8988T (cell line): ENCODE measurements at regions not wholly inside any gene's neighbourhood (a gene's known extent, or its start where the extent isn't known, plus 50 kb on each side); places are given as distances from the start of the nearest gene placed in this dataset.

ENCODE experiments used
- DNase-seq: peaks from one replicate; pipeline ENCODE4 v3.0.0; 2011

DNA sequence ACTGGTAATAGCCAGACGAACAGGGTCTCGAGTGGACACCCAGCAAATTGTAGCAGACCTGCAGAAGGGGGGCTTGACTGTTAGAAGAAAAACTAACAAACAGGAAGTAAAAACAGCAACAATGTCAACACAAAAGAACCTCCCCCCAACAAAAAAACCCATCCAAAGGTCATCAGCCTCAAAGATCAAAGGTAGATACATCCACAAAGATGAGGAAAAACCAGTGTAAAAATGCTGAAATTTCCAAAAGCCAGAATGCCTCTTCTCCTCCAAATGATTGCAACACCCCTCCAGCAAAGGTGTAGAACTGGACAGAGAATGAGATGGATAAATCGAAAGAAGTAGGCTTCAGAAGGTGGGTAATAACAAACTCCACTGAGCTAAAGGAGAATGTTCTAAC, 313.0 kb upstream of the TEX13C start:
- no peak for DNase-seq

DNA sequence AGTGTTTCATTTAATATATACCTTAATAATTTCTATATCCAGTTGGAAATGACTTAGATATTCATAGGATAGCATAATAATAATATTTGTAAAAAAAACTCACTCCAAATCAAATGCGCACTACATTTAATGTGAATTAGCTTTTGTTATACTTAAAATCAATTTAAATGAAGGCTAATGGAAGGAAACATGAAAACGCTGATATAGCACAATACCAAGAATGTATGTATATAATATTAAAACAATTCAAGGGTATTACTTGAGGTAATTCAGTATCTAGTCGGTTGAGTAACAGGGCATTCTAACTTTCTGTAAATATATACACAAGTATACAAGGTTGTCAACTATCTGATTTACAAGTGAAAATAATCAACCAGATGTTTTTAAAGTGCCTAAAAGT, 307.1 kb upstream of the TEX13C start:
- DNase-seq = no peak

DNA sequence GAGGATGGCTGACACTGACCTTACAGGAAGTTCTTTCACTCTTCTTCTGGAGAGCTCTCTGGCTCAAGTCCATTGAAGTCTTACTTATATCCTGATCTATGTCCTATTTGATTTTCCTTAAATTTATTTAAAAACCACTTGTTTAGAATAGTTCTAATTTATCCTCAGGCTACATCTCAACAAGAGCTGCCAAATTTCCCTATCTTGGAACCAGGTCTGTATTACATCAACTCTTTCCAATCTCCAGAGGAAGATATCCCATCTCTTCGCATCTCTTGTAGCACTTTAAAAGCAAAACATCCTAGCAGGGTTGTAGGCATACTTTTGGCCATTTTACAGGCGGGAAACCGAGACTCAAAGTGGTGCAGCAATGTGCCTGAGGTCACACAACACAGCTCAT, 290.5 kb upstream of the TEX13C start:
- DNase-seq = no peak
